Mesodermal cell (in vitro differentiated cells): ENCODE measurements at regions not wholly inside any gene's neighbourhood (a gene's known extent, or its start where the extent isn't known, plus 50 kb on each side); places are given as distances from the start of the nearest gene placed in this dataset.
A peak's percentile ranks its signal among the peaks of the same experiment; 100 is the strongest.
"Not testable (repeated sequence)": the region's sequence is repeated elsewhere in the genome, so short reads cannot be mapped to it uniquely, and the experiment has no call there.

Experiments used
- H3K27ac ChIP-seq: 2 replicates; pipeline ENCODE4 v1.7.0; 2013; ENCODE audit warnings: mild to moderate bottlenecking, low read depth, low read length, moderate library complexity; ENCODE audit not compliant: severe bottlenecking
- H3K36me3 ChIP-seq: 2 replicates; pipeline ENCODE4 v1.7.1; 2013; ENCODE audit warnings: mild to moderate bottlenecking, low read length, moderate library complexity; ENCODE audit not compliant: control insufficient read depth, insufficient read depth
- H3K4me1 ChIP-seq: one replicate; pipeline ENCODE4 v1.7.1; 2013; ENCODE audit warnings: mild to moderate bottlenecking, low read length; ENCODE audit not compliant: insufficient read depth, control insufficient read depth, poor library complexity, severe bottlenecking
- H3K4me3 ChIP-seq: 2 replicates; pipeline ENCODE4 v1.7.0; 2013; ENCODE audit warnings: low read length, control low read depth, mild to moderate bottlenecking; ENCODE audit not compliant: insufficient read depth, poor library complexity, severe bottlenecking; ENCODE audit errors: extremely low read depth
- H3K9me3 ChIP-seq: 2 replicates; pipeline ENCODE4 v1.7.1; 2013; ENCODE audit warnings: mild to moderate bottlenecking, low read length, moderate library complexity; ENCODE audit not compliant: control insufficient read depth
- WGBS, 2 experiments: methylation state at CpG; one replicate each; pipeline ENCODE4 v1.1.5; 2013; ENCODE audit warnings: missing lambda C conversion rate in 2 of 2; ENCODE audit not compliant: insufficient coverage in 2 of 2; 5-methylcytosine and 5-hydroxymethylcytosine counted together

DNA sequence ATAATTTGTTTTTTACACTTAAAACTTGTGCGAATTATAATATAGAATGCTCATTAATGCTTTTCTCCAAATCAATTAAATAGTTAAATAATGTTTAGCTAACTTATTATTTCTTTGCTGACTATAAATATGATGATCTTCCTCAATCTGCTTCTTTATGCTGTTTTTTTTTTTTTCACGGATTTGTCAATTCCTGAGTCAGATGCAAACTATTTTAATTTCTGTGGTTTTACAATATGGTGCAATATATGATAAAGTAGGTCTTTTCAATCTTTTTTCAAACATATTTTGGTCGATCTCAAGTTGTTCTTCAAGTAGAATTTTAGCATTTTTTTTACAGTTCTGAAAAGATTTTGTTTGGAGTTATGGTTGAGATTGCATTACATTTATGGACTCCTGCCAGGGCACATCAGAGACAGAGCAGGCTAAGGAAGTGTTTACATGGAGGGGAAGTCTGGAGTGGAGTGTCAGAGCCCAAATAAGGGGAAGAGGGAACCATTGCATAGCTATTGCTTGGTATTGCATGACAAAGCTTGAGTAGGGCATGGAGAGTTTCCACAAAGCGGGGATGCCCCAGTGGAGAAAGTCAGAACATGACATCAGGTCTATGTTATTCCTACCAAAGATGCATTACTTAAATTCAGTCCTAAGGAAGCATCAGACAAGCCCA lies 204.4 kb downstream of the OTUD1 start:
- Histone ChIP-seq H3K9me3 (no peaks in the 10 kb centered on the region), H3K4me1 (no peaks in the 10 kb centered on the region), H3K27ac (no peak overlapping the region), H3K4me3 (no peak overlapping the region), H3K36me3 (no peaks in the 10 kb centered on the region)
- 100% methylated on average over 1 of the region's 4 CpGs; no CpG with 5 or more reads in 1 of the 2 experiments for WGBS, 2 experiments

DNA sequence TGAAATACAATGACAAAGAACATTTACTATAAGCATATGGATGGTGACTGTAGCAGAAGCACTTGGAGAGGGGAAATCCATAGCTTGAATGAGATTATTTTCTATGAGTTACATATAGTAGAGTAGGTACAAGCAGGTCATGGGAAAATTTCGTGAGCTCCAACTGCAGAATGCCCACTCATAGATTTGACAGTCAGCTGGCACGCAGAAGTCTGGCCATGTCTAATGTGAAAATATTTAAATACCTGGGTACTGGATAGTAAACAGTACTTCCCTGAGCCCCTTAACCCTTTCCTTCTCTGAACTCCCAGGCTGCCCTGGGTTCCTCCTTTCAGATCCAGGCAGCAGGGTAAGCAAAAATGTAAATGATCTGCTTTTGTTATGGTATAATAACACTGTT lies 209.7 kb downstream of the OTUD1 start:
- H3K9me3 ChIP-seq: no peaks in the 10 kb centered on the region

DNA sequence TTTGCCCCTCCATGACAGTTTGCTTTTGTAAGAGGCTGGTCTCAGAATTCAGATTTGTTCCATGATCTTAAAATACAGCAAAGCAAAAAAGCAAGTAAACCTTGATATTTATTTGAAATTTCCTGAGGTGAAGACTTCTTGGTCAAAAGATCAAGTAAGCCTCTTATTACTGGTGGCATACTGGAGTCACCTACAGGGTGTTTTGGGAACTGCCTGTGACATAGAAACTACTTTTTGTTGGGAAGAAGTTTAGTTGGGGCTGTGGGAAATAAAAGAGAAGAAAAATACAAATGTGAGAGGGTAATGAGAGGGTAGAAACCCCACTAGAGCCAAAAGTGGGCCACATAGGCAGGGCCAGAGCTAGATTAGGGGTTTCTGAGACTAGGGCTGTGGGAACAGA lies 217.9 kb downstream of the OTUD1 start:
- Histone ChIP-seq H3K36me3 (no peaks in the 10 kb centered on the region), H3K4me1 (no peaks in the 10 kb centered on the region), H3K4me3 (no peak overlapping the region), H3K9me3 (no peaks in the 10 kb centered on the region), H3K27ac (no peak overlapping the region)

More for the DNA sequence above, 209.7 kb downstream of the OTUD1 start:
- no peak overlapping the region for H3K4me3 ChIP-seq
- WGBS, 2 experiments: 86 to 94% methylated on average over 2 of the region's 2 CpGs
- H3K27ac ChIP-seq: no peak overlapping the region
- no peaks in the 10 kb centered on the region for H3K36me3 ChIP-seq
- H3K4me1 ChIP-seq: no peaks in the 10 kb centered on the region

DNA sequence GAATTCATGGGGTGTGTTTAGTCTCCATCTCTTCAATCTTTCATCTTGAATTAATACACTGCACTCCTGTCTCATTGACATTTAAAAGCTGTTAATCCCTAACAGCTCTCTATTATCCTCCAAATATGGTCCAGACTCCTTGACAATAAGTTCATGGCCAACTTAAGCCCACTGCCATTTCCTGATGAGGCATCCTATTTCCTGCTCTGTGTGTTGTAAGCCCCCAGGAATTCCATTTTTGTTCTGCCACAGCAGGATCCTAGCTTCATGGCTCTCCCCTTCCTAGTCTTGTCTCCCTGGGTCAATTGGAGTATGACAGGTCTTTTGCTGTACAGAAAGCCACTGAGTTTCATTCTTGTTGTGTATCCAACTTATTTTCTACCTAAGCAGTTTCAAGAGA lies 218.8 kb downstream of the OTUD1 start:
- Histone ChIP-seq H3K9me3 (no peaks in the 10 kb centered on the region), H3K27ac (no peak overlapping the region), H3K4me3 (no peak overlapping the region), H3K36me3 (no peaks in the 10 kb centered on the region), H3K4me1 (no peaks in the 10 kb centered on the region)

DNA sequence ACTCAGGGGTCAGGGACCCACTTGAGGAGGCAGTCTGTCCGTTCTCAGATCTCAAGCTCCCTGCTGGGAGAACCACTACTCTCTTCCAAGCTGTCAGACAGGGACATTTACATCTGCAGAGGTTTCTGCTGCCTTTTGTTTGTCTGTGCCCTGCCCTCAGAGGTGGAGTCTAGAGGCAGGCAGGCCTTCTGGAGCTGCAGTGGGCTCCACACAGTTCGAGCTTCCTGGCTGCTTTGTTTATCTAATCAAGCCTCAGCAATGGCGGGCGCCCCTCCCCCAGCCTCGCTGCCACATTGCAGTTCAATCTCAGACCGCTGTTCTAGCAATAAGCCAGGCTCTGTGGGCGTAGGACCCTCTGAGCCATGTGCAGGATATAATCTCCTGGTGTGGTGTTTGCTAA lies 233.0 kb downstream of the OTUD1 start:
- H3K4me3 ChIP-seq, H3K27ac ChIP-seq, H3K9me3 ChIP-seq, H3K36me3 ChIP-seq, H3K4me1 ChIP-seq: not testable (repeated sequence)
- 14 to 53% methylated on average over 2 to 6 of the region's 7 CpGs for WGBS, 2 experiments

DNA sequence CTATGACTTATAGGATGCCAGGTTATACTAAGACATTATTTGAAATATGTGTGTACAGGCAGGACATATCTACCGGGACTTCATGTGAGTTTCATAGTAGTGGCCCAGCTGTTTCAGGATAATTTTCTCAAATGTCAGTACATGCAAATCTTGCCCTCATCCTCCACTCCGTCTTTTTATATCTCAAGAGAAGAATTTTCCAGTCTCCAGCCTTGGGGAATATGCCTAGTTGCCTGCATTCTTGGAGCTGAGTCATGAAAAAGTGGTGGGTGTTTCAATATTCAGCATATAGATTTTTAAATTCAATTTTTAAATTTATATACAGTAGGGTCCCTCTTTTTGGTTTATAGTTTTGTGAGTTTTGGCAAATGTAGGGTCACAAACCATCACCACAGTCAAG lies 236.7 kb downstream of the OTUD1 start:
- Histone ChIP-seq H3K4me3 (no peak overlapping the region), H3K4me1 (no peaks in the 10 kb centered on the region), H3K36me3 (no peaks in the 10 kb centered on the region), H3K27ac (no peak overlapping the region), H3K9me3 (no peaks in the 10 kb centered on the region)
- WGBS, 2 experiments: 86% methylated on average over 1 of the region's 2 CpGs; no CpG with 5 or more reads in 1 of the 2 experiments

DNA sequence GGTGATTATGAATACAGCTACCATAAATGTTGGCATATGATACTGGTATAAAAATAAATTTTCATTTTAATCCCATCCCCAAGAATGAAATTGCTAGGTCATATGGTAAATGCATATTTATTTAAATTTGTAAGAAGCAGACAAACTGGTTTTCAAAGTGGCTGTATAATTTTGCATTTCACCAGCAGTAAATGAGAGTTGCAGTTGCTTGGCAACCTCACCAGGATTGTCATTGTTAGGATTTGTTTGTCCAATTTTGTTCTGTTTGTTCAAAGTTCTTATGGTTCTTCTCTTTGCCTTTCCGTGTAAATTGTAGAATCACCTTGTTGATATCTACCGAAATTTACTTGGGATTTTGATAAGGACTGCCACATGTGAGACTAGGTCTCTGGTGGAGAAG lies 237.4 kb downstream of the OTUD1 start:
- H3K9me3 ChIP-seq: no peaks in the 10 kb centered on the region
- H3K36me3 ChIP-seq: no peaks in the 10 kb centered on the region
- H3K4me3 ChIP-seq: no peak overlapping the region
- no peak overlapping the region for H3K27ac ChIP-seq
- no peaks in the 10 kb centered on the region for H3K4me1 ChIP-seq
- no CpG with 5 or more reads among the region's 2 CpGs for WGBS, 2 experiments

DNA sequence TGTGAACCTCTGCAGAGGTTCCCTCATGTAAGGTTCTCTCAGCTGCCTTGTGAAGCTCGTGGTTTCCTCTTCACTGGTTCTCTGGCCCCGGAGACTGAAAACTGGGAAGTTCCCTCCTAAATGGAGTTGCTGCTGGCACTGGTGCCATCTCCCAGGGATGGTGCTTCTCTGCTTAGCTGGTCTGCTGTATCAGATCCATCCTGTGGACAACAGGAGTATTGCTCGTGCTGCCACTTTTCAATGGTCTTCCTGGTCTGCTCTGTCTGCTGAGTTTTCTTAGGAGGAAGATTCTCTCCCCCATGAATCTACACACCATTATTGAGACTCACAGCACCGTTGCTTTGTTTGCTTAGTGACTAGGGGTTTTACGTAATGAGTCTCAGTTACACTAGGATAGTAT lies 247.8 kb downstream of the OTUD1 start:
- Histone ChIP-seq H3K4me3 (no peak overlapping the region), H3K4me1 (no peaks in the 10 kb centered on the region), H3K27ac (no peak overlapping the region), H3K36me3 (no peaks in the 10 kb centered on the region), H3K9me3 (no peaks in the 10 kb centered on the region)
- 83 to 96% methylated on average over 2 to 3 of the region's 5 CpGs for WGBS, 2 experiments

DNA sequence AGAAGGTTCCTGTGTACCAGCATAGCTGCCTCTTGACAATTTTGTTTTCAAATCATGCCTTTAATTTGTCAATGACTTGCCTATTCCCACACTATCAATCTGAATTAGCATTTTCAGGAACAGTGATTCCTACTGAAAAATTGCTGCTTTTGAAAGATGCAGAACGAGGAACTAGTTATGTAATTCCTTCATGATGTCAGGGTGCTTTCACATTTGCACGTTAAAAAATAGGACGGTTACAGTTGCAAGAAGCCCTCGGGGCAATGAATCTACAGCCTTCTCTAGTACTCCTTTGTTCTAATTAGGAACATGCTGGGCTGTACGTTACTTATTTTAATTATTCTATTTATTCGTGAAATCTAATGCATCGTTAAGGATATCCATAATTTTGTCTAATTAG lies 253.9 kb downstream of the OTUD1 start:
- WGBS, 2 experiments: 32 to 43% methylated on average over 4 to 5 of the region's 7 CpGs
- H3K9me3 ChIP-seq: no peaks in the 10 kb centered on the region
- peaks cover 13% of the 10 kb centered on the region for H3K4me1 ChIP-seq
- no peak overlapping the region for H3K27ac ChIP-seq
- no peaks in the 10 kb centered on the region for H3K36me3 ChIP-seq
- H3K4me3 ChIP-seq: no peak overlapping the region

DNA sequence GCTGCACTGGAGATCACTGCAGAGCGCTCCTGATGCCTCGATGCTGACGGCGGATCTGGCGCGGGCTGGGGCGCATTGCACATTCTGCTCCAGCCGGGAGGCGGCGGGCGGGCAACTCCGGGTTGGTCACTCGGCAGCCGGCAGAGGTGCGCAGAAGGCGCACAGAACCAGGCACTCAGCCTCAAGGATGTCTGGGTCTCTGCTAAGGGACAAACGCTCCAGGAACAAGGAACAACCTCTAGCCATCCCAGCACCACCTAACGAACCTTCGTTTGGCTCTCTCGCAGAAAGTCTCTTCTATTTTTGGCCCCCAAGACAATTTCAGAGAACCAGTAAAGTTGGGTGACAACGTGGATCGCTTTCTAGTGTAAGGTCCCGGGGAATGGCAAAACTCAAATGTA lies 254.6 kb downstream of the OTUD1 start:
- no peaks in the 10 kb centered on the region for H3K36me3 ChIP-seq
- no peak overlapping the region for H3K4me3 ChIP-seq
- no peaks in the 10 kb centered on the region for H3K9me3 ChIP-seq
- H3K4me1 ChIP-seq: peaks cover 13% of the 10 kb centered on the region
- WGBS, 2 experiments: 2% methylated on average over 20 to 21 of the region's 23 CpGs
- H3K27ac ChIP-seq: no peak overlapping the region

DNA sequence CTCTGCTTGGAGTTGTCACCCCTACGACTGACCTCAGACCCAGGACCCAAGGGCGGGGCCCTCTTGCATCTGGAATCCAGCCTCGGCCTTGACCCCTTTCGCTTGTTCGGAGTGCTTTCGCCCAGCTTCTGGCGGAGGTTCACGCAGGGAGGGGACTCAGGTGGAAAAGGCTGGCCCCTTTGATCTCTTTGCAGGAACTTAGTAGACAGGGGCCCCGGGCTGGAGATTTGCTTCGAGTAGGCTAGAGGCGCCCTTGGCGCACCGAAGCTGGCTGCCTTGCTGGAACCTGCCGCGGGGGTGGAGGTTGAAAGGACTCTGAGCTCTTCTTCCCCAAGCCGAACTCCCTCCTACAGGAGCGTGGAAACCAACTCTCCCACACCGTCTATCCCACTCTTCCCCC lies 255.1 kb downstream of the OTUD1 start:
- peak overlapping the region; percentile 32 for H3K4me3 ChIP-seq
- WGBS, 2 experiments: 1 to 2% methylated on average over 9 to 12 of the region's 18 CpGs
- H3K27ac ChIP-seq: no peak overlapping the region
- H3K9me3 ChIP-seq: no peaks in the 10 kb centered on the region
- peaks cover 13% of the 10 kb centered on the region for H3K4me1 ChIP-seq
- no peaks in the 10 kb centered on the region for H3K36me3 ChIP-seq
